Neutrophil (primary cell): ENCODE measurements at regions not wholly inside any gene's neighbourhood (a gene's known extent, or its start where the extent isn't known, plus 50 kb on each side); places are given as distances from the start of the nearest gene placed in this dataset.

Source experiments
- H3K27ac ChIP-seq: fragments of 200-600 bp; sonication (generic); 2 replicates; pipeline ENCODE4 v1.5.1; 2016; ENCODE audit warnings: mild to moderate bottlenecking, moderate library complexity
- H3K27me3 ChIP-seq: fragments of 200-600 bp; sonication (generic); 2 replicates; pipeline ENCODE4 v1.6.0; 2016; ENCODE audit warnings: mild to moderate bottlenecking
- H3K36me3 ChIP-seq: fragments of 200-600 bp; sonication (generic); 2 replicates; pipeline ENCODE4 v1.5.1; 2017
- H3K4me1 ChIP-seq, 2 experiments: fragments of 200-600 bp in 1 of 2; sonication (generic) in 1 of 2; 1 replicate in 1 of 2; 2 replicates in 1 of 2; pipeline versions ENCODE4 v1.5.1 to v1.6.1; 2013 to 2016; ENCODE audit warnings: low read depth in 1 of 2, low read length in 1 of 2, mild to moderate bottlenecking in 1 of 2, moderate library complexity in 1 of 2; ENCODE audit not compliant: control insufficient read depth in 1 of 2, insufficient read depth in 1 of 2
- H3K4me3 ChIP-seq, 2 experiments: fragments of 200-600 bp in 1 of 2; sonication (generic) in 1 of 2; 1 replicate in 1 of 2; 2 replicates in 1 of 2; pipeline ENCODE4 v1.5.1; 2013 to 2016; ENCODE audit warnings: low read depth in 1 of 2, low read length in 1 of 2, mild to moderate bottlenecking in 1 of 2, moderate library complexity in 1 of 2
- H3K9me3 ChIP-seq: fragments of 200-600 bp; sonication (generic); 2 replicates; pipeline ENCODE4 v1.5.1; 2016
- TF ChIP-seq, protein P1 (sequence below): fragments of 200-600 bp; sonication (generic); IDR thresholded peaks from 2 replicates; pipeline ENCODE4 v1.5.1; 2016; ENCODE audit warnings: antibody characterized with exemption

GRCh38 chr1:5109633-5110032, 455.2 kb downstream of the AJAP1 start:
- TF ChIP-seq, protein P1, sequence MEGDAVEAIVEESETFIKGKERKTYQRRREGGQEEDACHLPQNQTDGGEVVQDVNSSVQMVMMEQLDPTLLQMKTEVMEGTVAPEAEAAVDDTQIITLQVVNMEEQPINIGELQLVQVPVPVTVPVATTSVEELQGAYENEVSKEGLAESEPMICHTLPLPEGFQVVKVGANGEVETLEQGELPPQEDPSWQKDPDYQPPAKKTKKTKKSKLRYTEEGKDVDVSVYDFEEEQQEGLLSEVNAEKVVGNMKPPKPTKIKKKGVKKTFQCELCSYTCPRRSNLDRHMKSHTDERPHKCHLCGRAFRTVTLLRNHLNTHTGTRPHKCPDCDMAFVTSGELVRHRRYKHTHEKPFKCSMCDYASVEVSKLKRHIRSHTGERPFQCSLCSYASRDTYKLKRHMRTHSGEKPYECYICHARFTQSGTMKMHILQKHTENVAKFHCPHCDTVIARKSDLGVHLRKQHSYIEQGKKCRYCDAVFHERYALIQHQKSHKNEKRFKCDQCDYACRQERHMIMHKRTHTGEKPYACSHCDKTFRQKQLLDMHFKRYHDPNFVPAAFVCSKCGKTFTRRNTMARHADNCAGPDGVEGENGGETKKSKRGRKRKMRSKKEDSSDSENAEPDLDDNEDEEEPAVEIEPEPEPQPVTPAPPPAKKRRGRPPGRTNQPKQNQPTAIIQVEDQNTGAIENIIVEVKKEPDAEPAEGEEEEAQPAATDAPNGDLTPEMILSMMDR: no peak
- Histone ChIP-seq H3K27me3 (no peaks in the 10 kb centered on the region), H3K27ac (no peak overlapping the region), H3K4me3 (no peak overlapping the region), H3K4me1 (no peaks in the 10 kb centered on the region), H3K9me3 (no peaks in the 10 kb centered on the region), H3K36me3 (no peaks in the 10 kb centered on the region)

DNA sequence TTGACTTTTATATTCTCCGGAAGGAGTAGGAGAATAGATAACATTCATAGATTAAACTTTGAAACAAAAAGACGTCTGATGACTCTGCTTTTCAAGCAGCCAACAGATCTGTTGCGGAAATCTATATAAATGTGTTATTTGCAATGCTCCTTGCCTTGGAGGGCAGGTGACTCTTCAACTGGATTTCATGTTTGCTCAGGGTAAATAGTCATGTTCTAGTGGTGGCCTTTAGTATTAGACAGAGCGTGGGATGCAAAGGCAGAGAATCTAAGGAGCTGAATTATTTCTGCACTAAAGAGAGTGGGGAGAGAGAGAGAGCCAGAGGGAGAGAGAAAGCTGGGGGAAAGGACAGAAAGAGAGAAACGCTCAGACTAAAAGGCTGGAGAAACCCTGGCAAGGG, 454.3 kb downstream of the AJAP1 start:
- Histone ChIP-seq H3K4me3 (no peak overlapping the region), H3K36me3 (no peaks in the 10 kb centered on the region), H3K27ac (no peak overlapping the region), H3K27me3 (no peaks in the 10 kb centered on the region), H3K4me1 (no peaks in the 10 kb centered on the region), H3K9me3 (no peaks in the 10 kb centered on the region)
- TF ChIP-seq, protein P1: no peak

- Histone ChIP-seq H3K9me3 (no peaks in the 10 kb centered on the region), H3K4me1 (no peaks in the 10 kb centered on the region), H3K36me3 (no peaks in the 10 kb centered on the region), H3K4me3 (no peak overlapping the region), H3K27ac (no peak overlapping the region), H3K27me3 (no peaks in the 10 kb centered on the region)
- TF ChIP-seq, protein P1: no peak
These were observed 451.3 kb downstream of the AJAP1 start for GRCh38 chr1:5105744-5106143.

GRCh38 chr1:5099558-5099957, 445.1 kb downstream of the AJAP1 start:
- no peak overlapping the region for H3K4me3 ChIP-seq
- no peaks in the 10 kb centered on the region for H3K4me1 ChIP-seq
- no peaks in the 10 kb centered on the region for H3K27me3 ChIP-seq
- no peak overlapping the region for H3K27ac ChIP-seq
- TF ChIP-seq, protein P1: no peak
- H3K9me3 ChIP-seq: no peaks in the 10 kb centered on the region
- no peaks in the 10 kb centered on the region for H3K36me3 ChIP-seq

GRCh38 chr1:5098981-5099385, 444.6 kb downstream of the AJAP1 start:
- Histone ChIP-seq H3K4me3 (no peak overlapping the region), H3K36me3 (no peaks in the 10 kb centered on the region), H3K27ac (no peak overlapping the region), H3K4me1 (no peaks in the 10 kb centered on the region), H3K27me3 (no peaks in the 10 kb centered on the region), H3K9me3 (no peaks in the 10 kb centered on the region)
- TF ChIP-seq, protein P1: no peak

GRCh38 chr1:5093042-5093441, 438.6 kb downstream of the AJAP1 start:
- no peak overlapping the region for H3K27ac ChIP-seq
- H3K36me3 ChIP-seq: no peaks in the 10 kb centered on the region
- no peaks in the 10 kb centered on the region for H3K9me3 ChIP-seq
- no peaks in the 10 kb centered on the region for H3K4me1 ChIP-seq
- H3K27me3 ChIP-seq: no peaks in the 10 kb centered on the region
- TF ChIP-seq, protein P1: no peak
- no peak overlapping the region for H3K4me3 ChIP-seq
